PC-9 (cell line): ENCODE measurements at regions not wholly inside any gene's neighbourhood (a gene's known extent, or its start where the extent isn't known, plus 50 kb on each side); places are given as distances from the start of the nearest gene placed in this dataset.

Source experiments
- EZH2 ChIP-seq: fragments of 200-600 bp; sonication (generic); IDR thresholded peaks from 2 replicates; pipeline ENCODE4 v1.8.0; 2017; ENCODE audit warnings: antibody characterized with exemption, low read depth
- TF ChIP-seq, protein P1 (sequence below): fragments of 200-600 bp; sonication (generic); conservative IDR thresholded peaks from 2 replicates; pipeline ENCODE4 v1.6.1; 2017; ENCODE audit warnings: mixed run types, antibody characterized with exemption, mild to moderate bottlenecking, moderate library complexity

DNA sequence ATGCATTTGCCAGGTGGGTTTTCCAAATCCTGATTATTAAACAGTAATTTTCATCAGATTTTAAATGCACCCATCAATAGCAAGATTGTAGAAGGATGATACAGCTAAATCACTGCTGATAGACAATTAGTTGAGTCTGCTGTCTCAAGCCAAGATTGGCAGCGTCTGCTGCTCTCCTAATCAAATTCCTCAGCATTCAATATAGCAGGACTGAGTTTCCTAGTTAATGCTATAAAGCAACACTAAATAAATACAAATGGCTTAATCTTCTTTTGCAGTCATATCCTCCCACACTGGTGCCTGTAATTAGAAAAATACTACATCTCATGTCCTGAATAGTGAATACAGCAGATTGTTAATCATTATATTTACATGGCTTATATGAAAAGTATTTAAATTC lies 1028.8 kb downstream of the ADGRL2 start:
- TF ChIP-seq, protein P1, sequence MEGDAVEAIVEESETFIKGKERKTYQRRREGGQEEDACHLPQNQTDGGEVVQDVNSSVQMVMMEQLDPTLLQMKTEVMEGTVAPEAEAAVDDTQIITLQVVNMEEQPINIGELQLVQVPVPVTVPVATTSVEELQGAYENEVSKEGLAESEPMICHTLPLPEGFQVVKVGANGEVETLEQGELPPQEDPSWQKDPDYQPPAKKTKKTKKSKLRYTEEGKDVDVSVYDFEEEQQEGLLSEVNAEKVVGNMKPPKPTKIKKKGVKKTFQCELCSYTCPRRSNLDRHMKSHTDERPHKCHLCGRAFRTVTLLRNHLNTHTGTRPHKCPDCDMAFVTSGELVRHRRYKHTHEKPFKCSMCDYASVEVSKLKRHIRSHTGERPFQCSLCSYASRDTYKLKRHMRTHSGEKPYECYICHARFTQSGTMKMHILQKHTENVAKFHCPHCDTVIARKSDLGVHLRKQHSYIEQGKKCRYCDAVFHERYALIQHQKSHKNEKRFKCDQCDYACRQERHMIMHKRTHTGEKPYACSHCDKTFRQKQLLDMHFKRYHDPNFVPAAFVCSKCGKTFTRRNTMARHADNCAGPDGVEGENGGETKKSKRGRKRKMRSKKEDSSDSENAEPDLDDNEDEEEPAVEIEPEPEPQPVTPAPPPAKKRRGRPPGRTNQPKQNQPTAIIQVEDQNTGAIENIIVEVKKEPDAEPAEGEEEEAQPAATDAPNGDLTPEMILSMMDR = no peak
- no peak for TF ChIP-seq EZH2
